Stimulated activated CD8-positive, alpha-beta memory T cell treated with anti-CD3 and anti-CD28 coated beads, Interleukin-15, amount 100 ng/mL, for 24 hours (primary cell): ENCODE measurements at regions not wholly inside any gene's neighbourhood (a gene's known extent, or its start where the extent isn't known, plus 50 kb on each side); places are given as distances from the start of the nearest gene placed in this dataset.

Experiments
- DNase-seq: peaks from one replicate; pipeline ENCODE4 v3.0.0-alpha.2; 2020; ENCODE audit warnings: low read depth

- DNase-seq = no peak
Observed at GRCh38 chr20:63070771-63071540, 64.2 kb upstream of the BHLHE23 start.

GRCh38 chr20:63070301-63070625 is 63.5 kb upstream of the BHLHE23 start:
- DNase-seq = no peak

GRCh38 chr20:63068711-63069367 is 62.1 kb upstream of the BHLHE23 start:
- DNase-seq = no peak

GRCh38 chr20:63067721-63068560 is 61.2 kb upstream of the BHLHE23 start:
- DNase-seq = no peak

GRCh38 chr20:63067266-63067635 is 60.5 kb upstream of the BHLHE23 start:
- DNase-seq = no peak

GRCh38 chr20:63066506-63067265 is 59.9 kb upstream of the BHLHE23 start:
- DNase-seq = no peak

GRCh38 chr20:63065911-63066310 is 59.1 kb upstream of the BHLHE23 start:
- no peak for DNase-seq

- DNase-seq = no peak
Observed at GRCh38 chr20:63064745-63065711, 58.3 kb upstream of the BHLHE23 start.

- no peak for DNase-seq
Observed at GRCh38 chr20:63064310-63064709, 57.5 kb upstream of the BHLHE23 start.

GRCh38 chr20:63062188-63063140 is 55.7 kb upstream of the BHLHE23 start:
- DNase-seq = no peak

- DNase-seq = no peak
Observed at GRCh38 chr20:63061771-63062100, 55.0 kb upstream of the BHLHE23 start.

- DNase-seq = no peak
Observed at GRCh38 chr20:63061051-63061770, 54.4 kb upstream of the BHLHE23 start.

- no peak for DNase-seq
Observed at GRCh38 chr20:63060057-63060991, 53.6 kb upstream of the BHLHE23 start.

GRCh38 chr20:63059684-63060056 is 52.9 kb upstream of the BHLHE23 start:
- no peak for DNase-seq

GRCh38 chr20:63058696-63059335 is 52.1 kb upstream of the BHLHE23 start:
- no peak for DNase-seq

- DNase-seq = no peak
Observed at GRCh38 chr20:63057171-63058117, 50.7 kb upstream of the BHLHE23 start.
